K562 (cell line): ENCODE measurements at regions not wholly inside any gene's neighbourhood (a gene's known extent, or its start where the extent isn't known, plus 50 kb on each side); places are given as distances from the start of the nearest gene placed in this dataset.

Experiments
- CTCF ChIP-seq, 3 experiments: IDR thresholded peaks in 2 of 3; conservative IDR thresholded peaks in 1 of 3; 2 replicates each; pipeline ENCODE4 v1.5.1; 2011 to 2012; ENCODE audit warnings: low read length in 3 of 3, mild to moderate bottlenecking in 3 of 3, control low read depth in 2 of 3, improper control_type of control experiment in 1 of 3, inconsistent platforms in 1 of 3, low read depth in 1 of 3, mixed read lengths in 1 of 3, moderate library complexity in 1 of 3; ENCODE audit not compliant: insufficient read depth in 2 of 3
- FOSL1 ChIP-seq: fragments of 200-800 bp; sonication (Bioruptor generic); conservative IDR thresholded peaks from 2 replicates; pipeline ENCODE4 v1.6.1; 2016; ENCODE audit warnings: missing genetic modification characterization, missing compliant biosample characterization
- TF ChIP-seq, protein P1 (sequence below), 2 experiments: fragments of 450-650 bp in 1 of 2; sonication (generic) in 1 of 2; formaldehyde crosslinking in 1 of 2; IDR thresholded peaks; 2 replicates each; pipeline versions ENCODE4 v1.7.1 to v1.9.0; 2016 to 2022; ENCODE audit warnings: inconsistent platforms in 1 of 2, mild to moderate bottlenecking in 1 of 2, missing genetic modification reagents in 1 of 2
- TF ChIP-seq, protein P2 (sequence below): fragments of 250-450 bp; sonication (Bioruptor Pico); IDR thresholded peaks from 2 replicates; pipeline ENCODE4 v1.5.0; 2022; ENCODE audit warnings: mild to moderate bottlenecking

GRCh38 chr7:157486007-157486755, 149.4 kb downstream of the DNAJB6 start:
- TF ChIP-seq CTCF (IDR thresholded peaks at IDR 0.05 in 2 of 3, conservative IDR thresholded peaks at IDR 0.05 in 1 of 3; ENCODE audit: insufficient read depth in 2 of 3, low read depth in 1 of 3, low read length in 3 of 3) (no peak), FOSL1 (tag) (no peak)
- TF ChIP-seq, protein P1, sequence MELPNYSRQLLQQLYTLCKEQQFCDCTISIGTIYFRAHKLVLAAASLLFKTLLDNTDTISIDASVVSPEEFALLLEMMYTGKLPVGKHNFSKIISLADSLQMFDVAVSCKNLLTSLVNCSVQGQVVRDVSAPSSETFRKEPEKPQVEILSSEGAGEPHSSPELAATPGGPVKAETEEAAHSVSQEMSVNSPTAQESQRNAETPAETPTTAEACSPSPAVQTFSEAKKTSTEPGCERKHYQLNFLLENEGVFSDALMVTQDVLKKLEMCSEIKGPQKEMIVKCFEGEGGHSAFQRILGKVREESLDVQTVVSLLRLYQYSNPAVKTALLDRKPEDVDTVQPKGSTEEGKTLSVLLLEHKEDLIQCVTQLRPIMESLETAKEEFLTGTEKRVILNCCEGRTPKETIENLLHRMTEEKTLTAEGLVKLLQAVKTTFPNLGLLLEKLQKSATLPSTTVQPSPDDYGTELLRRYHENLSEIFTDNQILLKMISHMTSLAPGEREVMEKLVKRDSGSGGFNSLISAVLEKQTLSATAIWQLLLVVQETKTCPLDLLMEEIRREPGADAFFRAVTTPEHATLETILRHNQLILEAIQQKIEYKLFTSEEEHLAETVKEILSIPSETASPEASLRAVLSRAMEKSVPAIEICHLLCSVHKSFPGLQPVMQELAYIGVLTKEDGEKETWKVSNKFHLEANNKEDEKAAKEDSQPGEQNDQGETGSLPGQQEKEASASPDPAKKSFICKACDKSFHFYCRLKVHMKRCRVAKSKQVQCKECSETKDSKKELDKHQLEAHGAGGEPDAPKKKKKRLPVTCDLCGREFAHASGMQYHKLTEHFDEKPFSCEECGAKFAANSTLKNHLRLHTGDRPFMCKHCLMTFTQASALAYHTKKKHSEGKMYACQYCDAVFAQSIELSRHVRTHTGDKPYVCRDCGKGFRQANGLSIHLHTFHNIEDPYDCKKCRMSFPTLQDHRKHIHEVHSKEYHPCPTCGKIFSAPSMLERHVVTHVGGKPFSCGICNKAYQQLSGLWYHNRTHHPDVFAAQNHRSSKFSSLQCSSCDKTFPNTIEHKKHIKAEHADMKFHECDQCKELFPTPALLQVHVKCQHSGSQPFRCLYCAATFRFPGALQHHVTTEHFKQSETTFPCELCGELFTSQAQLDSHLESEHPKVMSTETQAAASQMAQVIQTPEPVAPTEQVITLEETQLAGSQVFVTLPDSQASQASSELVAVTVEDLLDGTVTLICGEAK (IDR thresholded peaks at IDR 0.05), result no peak
- TF ChIP-seq, protein P1 (CRISPR knock-in tag; IDR thresholded peaks at IDR 0.05), result no peak
- TF ChIP-seq, protein P2, sequence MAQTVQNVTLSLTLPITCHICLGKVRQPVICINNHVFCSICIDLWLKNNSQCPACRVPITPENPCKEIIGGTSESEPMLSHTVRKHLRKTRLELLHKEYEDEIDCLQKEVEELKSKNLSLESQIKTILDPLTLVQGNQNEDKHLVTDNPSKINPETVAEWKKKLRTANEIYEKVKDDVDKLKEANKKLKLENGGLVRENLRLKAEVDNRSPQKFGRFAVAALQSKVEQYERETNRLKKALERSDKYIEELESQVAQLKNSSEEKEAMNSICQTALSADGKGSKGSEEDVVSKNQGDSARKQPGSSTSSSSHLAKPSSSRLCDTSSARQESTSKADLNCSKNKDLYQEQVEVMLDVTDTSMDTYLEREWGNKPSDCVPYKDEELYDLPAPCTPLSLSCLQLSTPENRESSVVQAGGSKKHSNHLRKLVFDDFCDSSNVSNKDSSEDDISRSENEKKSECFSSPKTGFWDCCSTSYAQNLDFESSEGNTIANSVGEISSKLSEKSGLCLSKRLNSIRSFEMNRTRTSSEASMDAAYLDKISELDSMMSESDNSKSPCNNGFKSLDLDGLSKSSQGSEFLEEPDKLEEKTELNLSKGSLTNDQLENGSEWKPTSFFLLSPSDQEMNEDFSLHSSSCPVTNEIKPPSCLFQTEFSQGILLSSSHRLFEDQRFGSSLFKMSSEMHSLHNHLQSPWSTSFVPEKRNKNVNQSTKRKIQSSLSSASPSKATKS, result no peak
